Muscle layer of duodenum (tissue), 2 donors: ENCODE measurements at regions not wholly inside any gene's neighbourhood (a gene's known extent, or its start where the extent isn't known, plus 50 kb on each side); places are given as distances from the start of the nearest gene placed in this dataset.

Source experiments
- H3K27ac ChIP-seq: one replicate; pipeline ENCODE4 v1.7.0; 2013; ENCODE audit warnings: mild to moderate bottlenecking, low read length
- H3K27me3 ChIP-seq: one replicate; pipeline ENCODE4 v1.7.0; 2013; ENCODE audit warnings: low read depth, mild to moderate bottlenecking, control low read depth, low read length
- H3K36me3 ChIP-seq, 2 donors: one replicate each; pipeline ENCODE4 v1.7.0; 2013; ENCODE audit warnings: low read length in 2 of 2, control low read depth in 1 of 2, mild to moderate bottlenecking in 1 of 2; ENCODE audit not compliant: insufficient read depth in 2 of 2, control insufficient read depth in 1 of 2
- H3K4me1 ChIP-seq, 2 donors: one replicate each; pipeline ENCODE4 v1.7.0; 2013; ENCODE audit warnings: low read length in 2 of 2, mild to moderate bottlenecking in 2 of 2, control low read depth in 1 of 2, moderate library complexity in 1 of 2; ENCODE audit not compliant: insufficient read depth in 2 of 2, control insufficient read depth in 1 of 2
- H3K4me3 ChIP-seq, 2 donors: one replicate each; pipeline ENCODE4 v1.7.0; 2013; ENCODE audit warnings: low read length in 2 of 2, low read depth in 1 of 2, mild to moderate bottlenecking in 1 of 2
- H3K9me3 ChIP-seq, 2 donors: one replicate each; pipeline ENCODE4 v1.7.0; 2013; ENCODE audit warnings: low read length in 2 of 2, control low read depth in 1 of 2, mild to moderate bottlenecking in 1 of 2; ENCODE audit not compliant: control insufficient read depth in 1 of 2
- donor health status: healthy.

DNA sequence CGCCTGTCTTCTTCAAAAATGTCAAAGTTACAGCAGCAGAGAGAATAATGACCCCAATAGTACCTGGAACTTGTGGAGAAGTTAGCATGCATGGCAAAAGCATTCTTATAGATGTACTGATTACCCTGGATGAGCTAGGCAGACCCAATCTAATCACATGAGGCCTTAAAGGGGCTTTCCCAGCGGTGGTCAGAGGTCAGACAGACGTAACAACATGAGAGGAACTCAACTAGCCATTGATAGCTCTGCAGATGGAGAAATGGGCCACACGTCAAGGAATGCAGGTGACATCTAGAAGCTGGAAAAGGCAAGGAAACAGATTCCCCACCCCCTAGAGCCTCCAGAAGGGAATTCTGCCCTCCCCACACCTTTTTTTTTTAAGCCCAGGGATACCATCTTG lies 156.8 kb upstream of the ARID1B start:
- no peak overlapping the region for H3K27ac ChIP-seq
- peaks cover 0 to 5% of the 10 kb centered on the region in 2 donors for H3K4me1 ChIP-seq
- H3K36me3 ChIP-seq, result no peaks in the 10 kb centered on the region
- no peaks in the 10 kb centered on the region for H3K27me3 ChIP-seq
- no peak overlapping the region for H3K4me3 ChIP-seq
- no peaks in the 10 kb centered on the region for H3K9me3 ChIP-seq

DNA sequence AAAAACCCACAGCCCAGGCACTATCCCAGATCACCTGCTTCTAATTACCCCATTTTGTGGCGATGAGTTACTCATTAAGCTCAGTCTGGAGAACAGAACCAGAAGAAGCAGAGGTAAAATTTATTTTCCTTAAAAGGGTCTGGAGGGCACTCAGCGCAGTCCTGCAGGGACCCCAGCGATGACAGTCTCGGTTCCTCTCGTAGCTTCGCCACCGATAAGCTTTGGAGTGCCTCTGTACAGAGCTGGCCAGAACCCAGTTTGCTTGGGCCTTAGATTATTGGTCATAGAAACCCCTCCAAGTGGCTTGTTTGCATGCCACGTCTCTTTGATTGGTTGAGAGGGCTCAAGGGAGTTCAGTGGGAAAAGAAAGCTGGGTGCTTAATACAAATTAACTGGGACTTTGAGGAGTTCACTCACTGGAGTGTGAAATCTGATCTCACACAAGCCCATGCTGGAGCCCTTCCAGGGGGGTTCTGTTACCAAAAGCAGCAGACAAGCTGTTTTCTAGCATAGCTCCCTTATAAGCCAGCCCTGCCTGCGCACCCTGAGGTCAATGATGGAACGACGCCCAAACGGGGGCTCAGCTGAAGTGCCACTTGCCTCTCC lies 158.5 kb upstream of the ARID1B start:
- H3K9me3 ChIP-seq, result peaks cover 0 to 2% of the 10 kb centered on the region in 2 donors
- H3K4me3 ChIP-seq, result no peak overlapping the region
- no peaks in the 10 kb centered on the region for H3K36me3 ChIP-seq
- H3K4me1 ChIP-seq, result peaks cover 0 to 5% of the 10 kb centered on the region in 2 donors
- no peaks in the 10 kb centered on the region for H3K27me3 ChIP-seq
- H3K27ac ChIP-seq, result no peak overlapping the region

DNA sequence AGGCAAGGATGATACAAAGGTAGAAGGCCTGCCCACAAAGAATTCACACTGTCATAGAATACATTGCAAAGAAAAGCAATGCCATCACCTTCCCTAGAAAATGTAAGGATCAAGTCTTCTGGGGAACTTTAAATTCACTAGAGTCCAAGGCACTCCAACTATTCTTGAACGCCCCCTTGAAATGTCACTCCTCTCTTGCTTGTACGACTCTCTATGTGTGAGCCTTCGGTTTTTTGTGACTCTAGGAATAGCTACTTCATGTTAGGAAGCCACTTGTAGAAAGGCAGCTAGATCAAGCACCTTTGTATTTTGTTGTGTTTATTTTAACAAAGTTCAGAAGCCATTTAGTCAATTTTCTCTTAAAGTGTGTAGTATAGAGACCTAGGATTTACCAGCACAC lies 159.2 kb upstream of the ARID1B start:
- no peaks in the 10 kb centered on the region for H3K36me3 ChIP-seq
- H3K4me1 ChIP-seq, result peaks cover 0 to under 1% of the 10 kb centered on the region in 2 donors
- no peaks in the 10 kb centered on the region for H3K27me3 ChIP-seq
- H3K4me3 ChIP-seq, result no peak overlapping the region
- H3K27ac ChIP-seq, result no peak overlapping the region
- H3K9me3 ChIP-seq, result peaks cover 0 to 5% of the 10 kb centered on the region in 2 donors

DNA sequence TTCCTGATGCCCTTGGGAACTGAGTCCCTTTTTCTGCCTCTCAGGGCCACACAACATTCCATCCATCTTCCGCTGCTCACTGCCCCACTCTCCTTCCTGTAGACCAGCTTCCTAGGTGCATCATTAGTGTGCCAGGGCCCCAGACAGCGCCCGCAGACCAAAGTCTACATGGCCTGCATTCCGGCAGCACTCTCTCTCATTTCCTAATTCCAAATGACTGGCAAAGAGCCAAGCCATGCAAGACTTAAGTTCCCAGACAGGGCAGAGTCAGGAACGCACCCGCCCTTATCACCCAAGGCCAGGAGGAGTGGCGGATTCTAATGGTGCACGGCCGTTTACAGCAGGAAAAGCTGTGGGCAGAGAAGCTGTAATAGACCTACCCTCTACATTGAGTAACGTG lies 159.8 kb upstream of the ARID1B start:
- H3K9me3 ChIP-seq, result peaks cover 0 to 5% of the 10 kb centered on the region in 2 donors
- no peaks in the 10 kb centered on the region for H3K36me3 ChIP-seq
- no peak overlapping the region for H3K4me3 ChIP-seq
- H3K4me1 ChIP-seq, result no peaks in the 10 kb centered on the region
- no peak overlapping the region for H3K27ac ChIP-seq
- H3K27me3 ChIP-seq, result no peaks in the 10 kb centered on the region

DNA sequence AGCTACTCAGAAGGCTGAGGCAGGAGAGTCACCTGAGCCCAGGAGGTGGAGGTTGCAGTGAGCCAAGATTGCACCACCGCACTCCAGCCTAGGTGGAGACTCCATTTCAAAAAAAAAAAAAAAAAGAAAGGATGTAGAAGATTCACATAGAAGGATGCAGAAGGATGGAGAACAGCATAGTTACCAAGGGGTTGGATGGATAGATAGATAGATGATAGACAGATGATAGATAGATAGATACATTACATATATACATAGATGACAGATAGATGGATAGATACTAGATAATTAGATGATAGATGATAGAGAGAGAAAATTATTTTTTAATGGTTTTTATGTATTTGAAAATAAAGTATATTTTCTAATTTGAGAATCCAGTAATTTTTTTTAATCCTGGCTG lies 160.7 kb upstream of the ARID1B start:
- Histone ChIP-seq H3K9me3 (peaks cover 0 to 11% of the 10 kb centered on the region in 2 donors), H3K27me3 (no peaks in the 10 kb centered on the region), H3K36me3 (no peaks in the 10 kb centered on the region), H3K27ac (no peak overlapping the region), H3K4me3 (no peak overlapping the region), H3K4me1 (no peaks in the 10 kb centered on the region)

DNA sequence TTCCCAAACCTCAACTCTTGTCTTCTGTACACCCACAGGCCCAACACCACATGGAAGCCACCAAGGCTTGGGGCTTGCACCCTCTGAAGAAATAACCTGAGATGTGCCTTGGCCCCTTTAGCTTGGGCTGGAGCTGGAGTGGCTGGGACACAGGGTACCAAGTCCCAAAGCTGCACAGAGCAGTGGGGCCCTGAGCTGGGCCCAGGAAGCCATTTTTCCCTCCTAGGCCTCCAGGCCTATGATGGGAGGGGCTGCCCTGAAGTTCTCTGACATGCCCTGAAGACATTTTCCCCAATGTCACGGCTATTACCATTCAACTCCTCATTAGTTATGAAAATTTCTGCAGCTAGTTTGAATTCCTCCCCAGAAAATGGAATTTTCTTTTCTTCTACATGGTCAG lies 163.2 kb upstream of the ARID1B start:
- Histone ChIP-seq H3K4me3 (no peak overlapping the region), H3K4me1 (no peaks in the 10 kb centered on the region), H3K27ac (no peak overlapping the region), H3K9me3 (peaks cover 0 to 16% of the 10 kb centered on the region in 2 donors), H3K36me3 (no peaks in the 10 kb centered on the region), H3K27me3 (no peaks in the 10 kb centered on the region)

DNA sequence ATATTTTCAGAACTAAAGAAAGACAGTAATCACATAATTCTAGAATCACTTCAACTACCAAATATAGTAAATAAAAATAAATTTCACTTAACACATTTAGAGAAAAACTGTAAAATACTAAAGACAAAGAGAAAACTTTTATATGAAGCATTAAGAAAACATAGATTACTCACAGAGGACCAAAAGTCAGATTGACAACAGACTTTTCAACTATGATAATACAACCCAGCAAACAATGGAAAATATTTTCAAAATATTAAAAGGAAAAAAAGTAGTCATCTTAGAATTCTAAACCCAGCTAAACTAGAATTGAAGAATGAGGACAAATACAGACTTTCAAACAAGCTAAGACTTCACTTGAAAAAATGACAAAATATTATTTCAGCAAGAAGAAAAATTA lies 164.8 kb upstream of the ARID1B start:
- H3K4me3 ChIP-seq, result no peak overlapping the region
- no peaks in the 10 kb centered on the region for H3K27me3 ChIP-seq
- no peaks in the 10 kb centered on the region for H3K36me3 ChIP-seq
- peaks cover 0 to 16% of the 10 kb centered on the region in 2 donors for H3K9me3 ChIP-seq
- no peaks in the 10 kb centered on the region for H3K4me1 ChIP-seq
- H3K27ac ChIP-seq, result no peak overlapping the region

DNA sequence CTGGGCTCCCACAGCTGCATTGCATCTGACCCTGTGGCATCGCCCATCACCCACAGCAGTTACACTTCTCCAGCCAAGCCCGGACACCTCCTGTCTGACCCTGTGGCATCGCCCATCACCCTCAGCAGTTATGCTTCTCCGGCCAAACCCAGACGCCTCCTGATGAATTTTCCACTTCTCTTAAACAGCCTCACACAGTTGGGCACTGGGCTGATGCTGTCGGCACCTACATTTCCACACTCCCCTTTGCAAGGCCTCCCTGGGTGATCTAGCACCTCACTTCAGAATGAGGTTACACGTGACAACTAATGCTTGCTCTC lies 175.2 kb upstream of the ARID1B start:
- Histone ChIP-seq H3K4me1 (peaks cover 0 to 6% of the 10 kb centered on the region in 2 donors), H3K27ac (no peak overlapping the region), H3K36me3 (no peaks in the 10 kb centered on the region), H3K4me3 (no peak overlapping the region), H3K27me3 (no peaks in the 10 kb centered on the region), H3K9me3 (no peaks in the 10 kb centered on the region)

DNA sequence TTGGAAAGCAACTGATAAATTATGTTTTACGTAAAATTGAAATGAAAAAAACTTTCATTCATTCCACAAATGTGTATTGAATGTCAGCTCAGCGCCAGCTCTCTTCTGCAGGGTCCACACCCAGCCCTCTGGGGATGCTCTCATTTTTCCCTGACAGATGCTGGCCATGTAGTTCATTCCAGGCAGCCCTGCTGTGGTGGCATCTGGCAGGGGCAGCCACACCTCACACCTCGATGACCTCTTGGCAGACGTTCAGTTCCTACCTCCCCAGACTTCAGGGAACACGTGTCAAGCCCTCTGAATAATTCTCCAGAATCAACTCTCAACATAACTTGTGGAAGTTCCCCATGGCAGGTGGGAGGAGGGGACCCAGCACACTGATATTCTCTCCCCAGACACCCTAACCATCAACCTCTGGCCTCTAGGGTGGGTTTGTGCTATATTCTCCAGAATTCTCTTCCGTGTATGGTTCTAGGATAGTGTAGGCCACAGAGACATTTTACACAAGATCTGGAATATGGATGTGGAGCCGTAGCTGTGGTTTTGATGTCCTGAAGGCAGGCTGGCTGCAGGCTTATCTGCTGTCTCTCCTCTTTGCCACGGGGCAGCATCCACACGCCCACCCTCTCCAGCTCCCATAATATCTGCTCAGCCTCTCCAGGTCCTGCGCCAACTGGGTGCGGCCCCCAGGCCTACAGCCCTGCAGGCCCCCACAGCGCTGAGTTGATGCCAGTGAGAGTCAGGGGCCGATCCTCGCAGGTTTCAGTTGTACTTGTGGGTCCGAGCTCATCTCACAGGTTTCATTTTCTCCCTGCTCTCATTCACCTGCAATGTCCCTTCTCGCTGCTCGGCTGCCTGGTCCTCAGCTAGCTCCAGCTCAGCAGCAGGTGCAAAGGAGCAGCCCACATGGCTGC lies 175.8 kb upstream of the ARID1B start:
- H3K27ac ChIP-seq, result no peak overlapping the region
- H3K27me3 ChIP-seq, result no peaks in the 10 kb centered on the region
- no peaks in the 10 kb centered on the region for H3K36me3 ChIP-seq
- H3K4me3 ChIP-seq, result no peak overlapping the region
- peaks cover 0 to 6% of the 10 kb centered on the region in 2 donors for H3K4me1 ChIP-seq
- no peaks in the 10 kb centered on the region for H3K9me3 ChIP-seq

DNA sequence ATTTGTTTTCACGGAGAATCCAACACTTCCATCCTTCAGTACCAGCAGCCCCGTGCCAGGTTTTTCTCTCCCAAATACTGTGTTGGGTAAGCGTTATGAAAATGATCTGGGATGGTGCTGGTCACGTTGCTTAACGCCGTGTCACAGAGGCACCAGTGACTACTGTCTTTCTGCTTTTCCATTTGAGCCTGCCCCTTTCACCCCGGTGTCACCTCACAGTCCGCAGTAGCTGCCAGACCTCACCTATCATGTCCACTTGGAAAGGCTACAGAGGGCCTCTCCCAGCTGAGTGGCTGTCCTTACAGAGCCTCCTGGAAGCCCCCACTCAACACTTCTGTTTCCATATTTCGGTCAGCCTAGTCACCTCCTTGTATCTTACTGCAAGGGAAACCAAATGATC lies 176.5 kb upstream of the ARID1B start:
- H3K4me1 ChIP-seq, result peaks cover 0 to 6% of the 10 kb centered on the region in 2 donors
- H3K4me3 ChIP-seq, result no peak overlapping the region
- no peaks in the 10 kb centered on the region for H3K36me3 ChIP-seq
- H3K27me3 ChIP-seq, result no peaks in the 10 kb centered on the region
- H3K9me3 ChIP-seq, result no peaks in the 10 kb centered on the region
- peak overlapping the region; percentile 40 for H3K27ac ChIP-seq

DNA sequence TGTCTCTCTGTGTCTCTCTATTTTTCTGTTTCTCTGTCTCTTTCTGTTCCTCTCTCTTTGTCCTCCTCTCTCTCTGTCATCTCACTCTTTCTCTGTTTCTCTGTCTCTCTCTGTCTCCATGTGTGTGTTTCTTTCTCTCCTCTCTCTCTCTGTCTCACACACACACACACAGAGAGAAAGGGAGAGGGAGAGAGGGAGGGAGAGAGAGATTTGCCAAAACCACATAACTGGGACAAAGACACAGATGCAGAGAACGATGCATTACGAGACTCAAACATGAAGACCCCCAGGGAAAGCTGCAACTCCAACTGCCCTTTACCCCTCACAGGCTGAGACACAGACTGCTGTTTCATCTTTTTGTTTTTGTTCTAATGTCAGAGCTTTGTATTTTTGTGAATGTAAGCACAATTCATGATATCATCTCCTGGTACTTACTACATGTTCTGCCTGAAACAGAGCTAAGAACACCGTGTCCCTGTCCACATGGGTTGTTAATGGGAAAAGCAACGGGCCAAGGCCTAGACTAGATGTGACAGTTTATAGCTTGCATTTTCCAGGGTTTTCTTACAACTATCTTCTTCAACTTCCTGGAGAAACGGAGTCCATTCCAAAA lies 177.1 kb upstream of the ARID1B start:
- no peak overlapping the region for H3K4me3 ChIP-seq
- H3K27me3 ChIP-seq, result no peaks in the 10 kb centered on the region
- H3K4me1 ChIP-seq, result peaks cover 0 to 6% of the 10 kb centered on the region in 2 donors
- no peaks in the 10 kb centered on the region for H3K36me3 ChIP-seq
- H3K9me3 ChIP-seq, result no peaks in the 10 kb centered on the region
- peak overlapping the region; percentile 43 for H3K27ac ChIP-seq
